SHP77 treated with DMSO at 0.1 percent for 48 hours (cell line): ENCODE measurements at regions not wholly inside any gene's neighbourhood (a gene's known extent, or its start where the extent isn't known, plus 50 kb on each side); places are given as distances from the start of the nearest gene placed in this dataset.

ENCODE experiments used
- DNase-seq: peaks from one replicate; lab custom pipeline; 2025; lab: John Stamatoyannopoulos, UW

DNA sequence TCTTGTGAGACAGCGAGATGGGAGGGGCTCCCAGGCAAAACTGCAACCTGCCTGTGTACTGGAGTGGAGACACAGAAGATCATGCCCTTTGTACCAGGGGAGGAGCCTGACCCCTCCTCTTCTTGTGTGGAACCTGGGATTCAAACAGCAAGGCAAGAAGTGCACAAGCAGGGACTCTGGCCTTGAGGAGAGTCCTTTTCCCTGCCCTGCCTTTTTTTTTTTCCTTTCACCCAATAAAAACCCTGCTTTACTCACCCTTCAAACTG, 251.8 kb upstream of the OPRM1 start:
- DNase-seq = no peak

DNA sequence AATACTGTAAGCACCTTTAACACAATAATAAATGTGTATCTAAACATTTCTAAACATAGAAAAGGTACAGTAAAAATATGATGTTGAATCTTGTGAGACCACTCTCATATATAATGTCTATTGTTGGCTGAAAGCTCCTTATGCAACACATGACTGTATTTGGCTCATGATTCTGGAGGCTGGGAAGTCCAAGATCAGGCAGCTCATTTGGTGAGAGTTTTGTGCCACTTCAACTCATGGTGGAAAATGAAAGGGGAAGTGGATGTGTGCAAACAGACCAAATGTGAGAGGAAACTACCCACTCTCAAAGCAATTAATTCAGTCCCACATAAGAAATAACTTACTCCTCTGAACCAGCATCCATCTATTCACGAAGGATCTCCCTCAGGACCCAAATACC, 257.7 kb upstream of the OPRM1 start:
- DNase-seq = no peak

DNA sequence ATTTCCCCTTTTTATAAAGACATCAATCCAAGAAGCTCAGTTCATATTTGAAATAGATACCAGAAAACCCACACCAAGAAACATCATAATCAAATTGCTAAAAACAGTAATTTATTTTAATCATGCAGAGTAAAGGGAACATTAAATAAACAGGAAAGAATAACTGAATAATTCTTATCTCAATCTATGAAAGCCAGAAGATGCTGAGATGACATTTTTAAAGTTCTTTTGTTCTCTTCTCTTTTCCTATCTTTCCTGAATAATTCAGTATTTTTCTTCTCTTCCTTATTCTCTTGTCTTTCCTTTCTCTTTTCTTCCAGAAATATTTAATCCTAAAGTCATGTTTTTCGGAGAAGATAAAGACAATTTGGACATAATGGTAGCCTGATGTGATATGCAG, 259.0 kb upstream of the OPRM1 start:
- no peak for DNase-seq

DNA sequence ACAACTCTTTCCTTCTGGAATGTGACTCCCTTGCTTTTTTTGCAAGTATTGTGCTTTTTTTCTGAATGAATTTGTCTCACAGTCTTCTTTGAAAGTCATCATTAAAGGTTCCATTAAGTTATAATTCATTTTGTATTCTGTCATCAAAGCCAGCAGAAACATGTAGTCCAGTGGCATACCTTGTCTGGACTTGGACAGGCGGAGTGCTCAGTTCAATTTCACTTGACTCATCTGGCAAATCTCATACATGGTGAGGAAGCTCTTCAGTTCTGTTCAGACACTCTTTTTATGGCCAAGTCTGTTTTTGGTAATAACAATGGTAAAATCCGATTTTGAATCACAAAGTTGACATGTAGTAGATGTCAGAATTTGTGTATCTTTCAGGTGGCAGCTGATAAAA, 260.8 kb upstream of the OPRM1 start:
- DNase-seq = no peak

DNA sequence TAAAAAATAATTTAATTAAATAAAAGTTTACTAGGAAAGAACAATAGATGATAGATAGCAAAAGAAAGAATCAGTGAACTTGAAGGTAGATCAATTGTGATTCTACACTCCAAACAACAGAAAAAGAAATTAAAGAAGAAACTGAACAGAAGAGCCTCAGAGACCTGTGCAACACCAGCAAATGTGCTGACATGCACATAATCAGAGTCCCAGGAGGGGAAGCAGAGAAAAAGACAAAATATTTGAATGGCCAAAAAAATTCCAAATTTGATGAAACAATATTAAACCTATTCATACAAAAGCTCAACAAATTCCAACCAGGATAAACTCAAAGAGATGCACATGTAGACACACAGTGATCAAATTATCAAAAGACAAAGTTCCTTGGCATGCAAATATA, 267.5 kb upstream of the OPRM1 start:
- DNase-seq = no peak

DNA sequence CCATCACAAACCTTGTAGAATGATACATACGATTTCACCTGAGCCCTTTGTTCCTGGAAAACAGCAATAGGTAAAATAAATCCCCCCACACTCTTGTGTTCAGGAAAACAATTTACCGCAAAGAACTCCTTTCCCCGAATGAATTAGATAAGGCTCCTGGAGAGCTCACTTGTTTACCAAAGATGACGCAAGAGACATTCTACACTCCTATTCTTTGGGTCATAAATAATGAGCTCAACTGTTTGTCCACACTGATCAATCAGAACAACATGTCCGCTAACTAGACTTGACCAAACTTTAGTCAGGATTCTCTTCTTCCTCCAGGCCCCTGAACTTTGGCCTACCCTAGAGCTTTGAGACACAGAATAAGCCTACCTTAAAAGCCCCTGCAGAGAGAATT, 271.9 kb upstream of the OPRM1 start:
- no peak for DNase-seq

DNA sequence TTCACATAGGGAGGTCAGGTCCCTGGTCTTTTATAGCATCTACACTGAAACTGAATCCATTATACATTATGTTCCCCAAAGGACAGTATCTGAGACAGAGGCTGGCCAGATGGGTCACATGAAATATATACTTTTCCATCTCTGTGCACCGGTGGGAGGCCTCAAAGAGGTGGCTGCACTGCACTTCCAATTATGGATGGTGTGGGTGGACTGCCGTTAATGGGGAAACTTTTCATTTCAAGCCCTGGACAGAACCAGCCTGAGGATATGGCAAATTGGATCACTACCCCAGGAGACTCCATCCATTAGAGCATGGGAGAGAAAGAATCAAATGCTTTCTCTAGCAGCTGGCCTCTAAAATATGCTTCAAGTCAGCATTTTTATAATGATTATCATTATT, 280.5 kb upstream of the OPRM1 start:
- no peak for DNase-seq

DNA sequence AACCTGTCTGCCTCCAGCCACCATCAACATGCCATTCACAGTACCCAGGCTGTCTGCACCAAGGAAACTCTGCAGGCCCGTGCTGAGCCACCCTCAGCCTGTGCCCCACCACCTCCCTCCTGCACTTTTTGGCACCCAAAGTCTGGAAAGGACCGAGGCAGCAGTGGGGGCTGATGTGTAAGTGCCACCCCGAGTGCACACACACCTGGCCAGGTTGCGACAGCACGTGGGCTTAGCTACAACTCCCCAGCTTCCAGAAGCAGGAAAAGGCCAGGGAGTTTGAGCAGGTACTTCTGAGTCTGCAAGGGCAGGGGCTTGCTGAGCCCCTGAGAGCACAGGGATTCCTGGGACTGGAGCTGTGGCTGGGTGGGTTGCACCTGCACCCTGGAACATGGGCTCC, 303.3 kb upstream of the OPRM1 start:
- no peak for DNase-seq

DNA sequence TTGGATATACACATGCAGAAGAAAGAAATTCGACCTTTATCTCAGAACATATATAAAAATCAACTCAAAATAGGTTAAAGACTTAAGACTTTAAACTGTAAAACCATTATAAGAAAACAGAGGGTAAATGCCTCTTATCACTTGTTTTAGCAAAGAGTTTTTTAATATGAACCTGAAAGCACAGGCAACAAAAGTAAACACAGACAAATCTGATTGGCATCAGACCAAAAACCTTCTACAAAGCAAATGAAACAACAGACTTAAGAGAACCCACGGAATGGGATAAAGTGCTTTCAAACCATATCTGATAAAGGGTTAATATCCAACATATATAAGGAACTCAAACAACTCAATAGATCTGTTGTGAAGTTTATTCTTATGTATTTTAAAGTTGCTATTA, 309.9 kb upstream of the OPRM1 start:
- DNase-seq = no peak

DNA sequence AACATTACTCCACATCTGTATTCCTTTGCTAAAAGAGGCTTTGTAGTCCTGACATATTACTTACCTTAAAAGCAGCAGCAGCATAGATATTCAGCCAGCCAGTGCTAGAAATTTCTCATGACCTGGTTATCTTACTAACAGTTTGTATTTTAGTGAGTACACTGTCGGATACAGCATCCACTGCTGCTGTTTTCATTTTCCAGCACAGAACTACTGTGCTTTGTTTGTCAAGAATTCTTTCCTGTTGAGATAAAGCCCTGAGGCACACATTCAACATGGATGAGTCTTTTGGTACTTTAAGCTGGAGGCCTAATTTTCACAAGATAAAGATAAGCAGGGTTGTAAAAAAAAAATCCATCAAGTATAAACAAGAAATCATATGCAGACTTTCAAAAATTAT, 311.2 kb upstream of the OPRM1 start:
- no peak for DNase-seq

DNA sequence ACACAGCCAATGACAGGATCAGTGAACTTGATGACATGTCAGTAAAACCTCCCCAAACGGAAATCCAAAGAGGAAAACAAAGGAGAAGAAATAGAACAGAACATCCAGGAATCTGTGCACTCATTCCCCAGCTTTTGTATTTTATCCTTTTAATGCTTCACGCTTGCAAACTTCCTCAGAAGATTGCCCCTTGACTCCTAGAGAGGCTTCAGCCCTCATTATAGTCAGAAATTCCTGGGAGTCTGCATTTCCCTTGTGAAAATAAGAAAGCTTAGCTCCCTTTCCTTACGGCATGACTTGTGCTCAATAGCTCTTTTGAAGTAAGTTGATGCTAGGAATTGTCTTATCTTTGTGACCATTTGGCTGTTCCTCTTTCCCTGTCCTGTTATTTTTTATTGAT, 313.6 kb upstream of the OPRM1 start:
- DNase-seq = no peak

DNA sequence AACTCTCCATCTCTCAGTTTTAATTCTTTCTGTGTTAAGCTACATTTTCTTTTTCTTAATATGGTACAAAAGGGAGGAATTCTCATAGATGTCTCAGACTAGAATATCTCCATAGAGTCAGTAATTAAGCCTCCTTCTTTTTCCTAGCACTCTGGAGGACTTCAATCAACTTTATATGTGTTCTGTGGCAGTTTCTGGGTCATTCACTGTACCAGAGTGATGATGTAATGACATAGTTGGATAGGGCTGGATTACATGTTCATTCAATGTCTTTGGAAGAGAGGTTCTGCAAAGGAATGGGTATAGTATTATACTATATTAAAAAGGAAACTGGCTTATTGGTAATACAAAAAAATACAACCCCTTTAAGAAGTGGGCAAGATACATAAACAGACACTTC, 318.3 kb upstream of the OPRM1 start:
- DNase-seq = no peak

DNA sequence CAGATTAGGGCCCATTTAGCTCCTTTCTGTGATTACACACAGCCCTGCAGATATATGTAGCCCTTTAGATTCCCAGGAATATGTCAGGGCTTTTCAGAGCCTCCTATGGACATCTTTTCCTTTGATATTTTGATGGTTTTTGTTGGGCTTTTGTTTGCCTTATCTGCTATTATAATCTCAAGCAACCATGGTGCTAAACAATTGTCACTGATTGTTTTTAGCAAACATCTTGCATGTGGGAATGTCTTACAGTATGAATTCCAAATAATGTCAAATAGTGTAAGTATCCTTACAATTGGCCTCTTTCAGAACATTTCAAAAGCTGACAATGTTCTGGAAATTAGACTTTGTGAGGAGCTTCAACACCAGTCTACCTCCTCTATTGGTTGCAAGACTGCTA, 333.6 kb upstream of the OPRM1 start:
- DNase-seq = no peak

DNA sequence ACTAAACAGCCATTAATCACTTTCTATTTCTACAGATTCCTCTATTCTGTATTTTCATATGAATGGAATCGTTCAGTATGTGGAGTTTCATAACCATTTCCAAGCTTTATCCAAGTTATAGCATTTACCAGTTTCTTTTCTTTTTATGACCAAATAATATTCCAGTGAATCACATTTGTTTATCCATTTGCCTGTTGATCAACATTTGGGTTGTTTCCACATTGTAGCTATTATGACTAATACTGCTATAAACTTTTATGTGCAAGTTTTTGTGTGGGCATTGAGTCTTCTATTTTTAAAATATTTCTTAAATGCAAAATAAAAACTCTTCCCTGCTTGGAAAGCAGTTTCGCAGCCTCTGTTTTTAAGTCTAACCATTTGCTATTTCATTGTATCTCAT, 336.4 kb upstream of the OPRM1 start:
- no peak for DNase-seq

DNA sequence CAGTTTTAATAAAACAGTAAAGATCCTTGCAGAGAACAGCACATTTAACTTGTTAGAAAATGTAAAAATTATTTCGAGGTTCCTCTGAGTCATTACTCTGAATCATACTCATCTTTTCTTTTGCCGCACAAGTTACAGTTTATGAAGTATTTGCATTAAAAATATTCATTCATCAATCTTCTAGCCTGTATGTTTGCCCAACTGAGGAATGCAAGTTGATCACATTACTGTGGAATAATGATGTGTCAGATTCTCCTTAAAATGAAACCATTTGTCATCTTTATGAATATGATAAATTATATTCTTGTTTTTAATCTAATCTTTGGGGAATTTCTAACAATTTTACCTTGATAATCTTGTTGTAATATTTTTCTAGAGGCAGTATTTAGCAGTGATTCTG, 340.4 kb upstream of the OPRM1 start:
- DNase-seq = no peak

DNA sequence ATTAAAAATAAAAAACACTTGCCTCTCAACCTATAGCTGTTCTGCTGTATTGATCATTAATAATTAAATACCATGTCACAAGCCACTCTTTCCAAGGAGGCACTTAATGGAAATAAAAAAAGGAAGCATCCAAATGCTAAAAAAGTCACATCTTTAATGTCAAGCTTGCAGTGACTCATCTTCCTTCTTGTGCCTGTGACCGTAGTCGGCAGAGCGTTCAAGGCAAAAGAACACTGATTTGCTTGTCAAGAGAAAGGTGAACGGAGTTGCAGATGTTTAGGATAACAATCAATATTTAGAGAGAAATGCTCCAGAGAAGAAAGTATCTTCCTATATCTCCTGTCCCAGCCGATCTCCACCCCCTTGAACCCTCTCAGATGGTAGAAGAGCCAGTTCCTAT, 341.0 kb upstream of the OPRM1 start:
- DNase-seq = no peak

DNA sequence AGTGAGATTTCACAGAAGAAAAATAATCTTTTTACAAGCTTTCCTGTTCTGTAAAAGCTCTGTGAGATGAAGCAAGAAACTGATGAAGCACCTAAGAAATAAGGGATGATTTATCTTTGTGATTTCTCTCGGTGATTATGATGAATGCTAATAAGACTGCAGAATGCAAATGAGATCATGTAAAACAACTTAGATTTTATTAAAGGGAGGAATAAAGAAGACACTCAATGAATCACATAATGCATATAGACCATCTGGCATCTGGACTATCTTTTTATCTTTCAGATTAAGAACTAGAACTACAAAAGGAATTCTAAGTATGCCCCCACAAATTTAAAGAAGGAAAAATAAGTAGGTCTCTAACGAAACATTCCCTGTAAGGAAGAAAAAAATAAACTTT, 361.5 kb upstream of the OPRM1 start:
- DNase-seq = no peak

DNA sequence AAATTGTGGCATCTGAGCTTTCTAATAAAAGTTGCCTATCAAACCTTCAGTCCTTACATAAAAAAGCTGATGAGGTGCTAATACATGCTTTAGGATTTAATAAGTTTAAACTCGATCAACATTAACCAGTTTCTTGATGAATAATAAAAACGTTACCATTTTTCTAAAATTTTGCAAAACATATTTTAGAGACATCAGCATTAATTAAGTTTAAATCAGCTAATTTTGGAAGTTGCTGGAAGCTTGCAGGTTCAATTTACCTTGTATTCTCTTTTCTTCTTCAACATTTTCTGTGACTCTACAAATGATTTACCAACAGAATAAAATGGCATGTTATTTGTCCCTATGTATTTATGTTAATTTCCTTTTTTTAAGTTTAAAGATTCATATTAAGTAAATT, 365.3 kb upstream of the OPRM1 start:
- DNase-seq = no peak

DNA sequence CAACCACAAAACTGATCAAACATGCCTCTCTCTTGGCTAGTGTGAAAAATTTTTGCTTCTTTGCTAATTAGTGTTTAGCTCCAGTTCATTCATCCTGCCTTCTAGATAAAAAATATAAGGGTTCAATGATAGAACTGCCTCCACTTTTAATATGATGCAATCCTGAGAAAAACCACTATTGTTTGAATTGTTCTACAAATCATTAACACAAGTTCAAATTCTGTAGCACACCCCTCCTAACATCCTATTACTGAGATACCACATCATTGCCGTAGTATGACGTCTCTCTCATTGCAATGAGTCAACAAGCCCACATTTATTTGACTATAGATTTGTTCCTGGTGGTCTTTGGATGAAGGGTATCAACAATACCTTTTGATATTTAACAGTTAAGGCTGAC, 365.8 kb upstream of the OPRM1 start:
- DNase-seq = no peak

DNA sequence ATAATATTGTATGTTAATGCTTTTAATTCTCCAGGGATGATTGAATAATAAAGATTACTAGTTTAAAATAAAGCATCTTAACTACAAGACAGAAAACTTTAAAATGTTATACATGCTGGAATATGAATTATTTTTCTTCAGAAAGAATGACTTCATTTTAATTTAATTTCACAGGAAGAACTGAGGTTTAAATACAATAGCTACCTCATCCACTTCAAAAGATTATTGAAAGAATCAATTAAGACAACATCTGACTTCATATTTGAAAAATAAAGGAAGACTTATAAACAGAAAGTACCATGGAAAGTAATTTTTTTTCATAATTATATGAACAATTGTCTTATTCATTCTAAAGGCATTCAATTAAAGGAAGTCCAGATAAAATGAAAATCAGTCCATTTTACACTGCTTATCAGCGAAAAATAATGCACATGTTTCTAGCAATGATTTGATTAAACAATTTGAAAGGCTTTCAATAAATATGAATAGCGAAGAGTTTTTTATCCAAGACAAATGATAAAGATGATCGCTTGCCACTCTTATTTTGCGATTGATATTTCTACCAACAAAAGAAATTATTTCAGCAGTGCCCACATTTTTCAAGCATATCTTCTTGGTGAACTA, 368.5 kb upstream of the OPRM1 start:
- no peak for DNase-seq

DNA sequence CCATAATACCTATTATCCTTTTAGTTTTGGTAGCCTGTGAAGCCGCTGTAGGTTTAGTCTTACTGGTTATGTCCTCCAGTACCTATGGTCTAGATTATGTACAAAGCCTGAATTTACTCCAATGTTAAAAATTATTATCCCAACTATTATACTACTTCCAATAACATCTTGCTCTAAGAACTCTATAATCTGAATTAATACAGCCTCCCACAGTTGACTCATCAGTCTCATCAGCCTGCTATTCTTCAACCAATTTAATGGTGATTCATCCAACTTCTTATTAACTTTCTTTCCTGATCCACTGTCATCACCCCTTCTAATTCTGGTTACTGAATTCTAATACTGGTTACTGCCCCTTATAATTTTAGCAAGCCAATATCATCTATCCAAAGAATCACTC, 370.3 kb upstream of the OPRM1 start:
- no peak for DNase-seq

DNA sequence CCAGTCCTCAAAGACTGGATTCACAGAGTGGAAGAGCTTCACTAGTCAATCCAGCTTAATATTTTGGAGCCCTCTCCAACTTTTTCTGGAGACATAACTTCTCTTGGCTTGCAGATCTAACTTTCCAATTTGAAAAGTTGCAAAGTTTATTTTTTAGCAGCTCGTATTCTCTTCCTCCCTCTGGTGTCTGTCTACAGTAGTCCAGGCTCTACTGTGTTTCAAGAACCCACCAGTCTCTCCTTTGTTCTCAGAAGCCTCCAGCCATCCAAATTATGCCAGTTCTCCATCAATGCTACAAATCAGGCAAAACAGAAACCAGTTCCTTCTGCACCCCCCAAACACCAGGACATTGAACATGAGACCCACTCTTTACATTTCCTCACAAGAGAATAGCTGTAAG, 376.1 kb upstream of the OPRM1 start:
- no peak for DNase-seq

DNA sequence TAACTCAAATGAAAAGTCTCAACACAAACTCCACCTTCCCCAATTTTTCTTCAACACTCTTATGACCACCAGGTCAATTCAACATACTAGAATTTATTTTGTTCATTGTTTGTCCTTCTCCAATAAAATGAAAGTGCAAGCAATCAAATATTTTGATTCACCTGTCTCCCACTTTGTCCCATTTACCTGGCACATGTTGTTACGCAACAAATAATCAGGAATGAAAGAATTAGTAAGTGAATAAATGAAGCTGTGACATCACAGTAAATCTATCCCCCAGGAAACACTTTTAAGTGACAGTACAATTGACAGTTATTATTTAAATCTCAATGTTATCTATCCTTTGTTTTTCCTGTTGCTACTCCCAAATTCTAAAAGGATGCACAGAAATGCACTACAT, 393.7 kb upstream of the OPRM1 start:
- DNase-seq = no peak

DNA sequence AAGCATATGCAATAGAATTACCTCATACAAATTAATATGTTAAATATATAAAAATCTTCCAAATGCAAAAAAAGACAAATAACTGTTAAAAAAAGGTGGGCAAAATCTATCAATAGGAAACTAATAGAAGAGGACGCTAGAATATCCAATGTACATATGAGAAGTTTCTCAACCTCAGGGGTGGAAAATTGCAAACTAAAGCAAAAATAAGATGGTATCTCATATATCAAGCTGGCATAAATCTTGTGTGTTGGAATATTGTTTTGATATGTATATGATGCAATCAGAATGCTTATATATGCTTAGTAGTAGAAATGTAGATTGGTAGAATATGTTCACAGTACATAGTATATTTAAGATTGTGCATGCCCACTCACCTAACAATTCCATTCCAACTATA, 395.0 kb upstream of the OPRM1 start:
- DNase-seq = no peak

DNA sequence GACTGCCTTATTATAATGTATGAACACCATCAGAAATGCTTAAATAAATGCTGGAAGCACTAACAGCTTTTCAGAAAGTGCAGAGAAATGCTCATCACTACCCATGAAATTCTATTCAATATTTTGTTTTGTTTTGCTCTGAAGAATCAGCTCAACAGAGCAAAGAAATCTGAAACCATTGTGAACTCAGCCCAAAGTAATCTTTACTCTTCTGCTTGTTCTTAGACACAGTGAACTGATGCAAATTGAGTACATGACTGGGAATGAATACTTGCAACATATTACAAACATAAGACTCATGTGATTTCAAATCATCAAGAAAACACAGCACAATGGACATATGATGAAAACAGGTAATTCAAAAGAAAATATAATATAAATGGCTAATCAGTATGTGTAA, 404.6 kb upstream of the OPRM1 start:
- DNase-seq = no peak
